ENCODE measurements at regions not wholly inside any gene's neighbourhood (a gene's known extent, or its start where the extent isn't known, plus 50 kb on each side); places are given as distances from the start of the nearest gene placed in this dataset.

DNA sequence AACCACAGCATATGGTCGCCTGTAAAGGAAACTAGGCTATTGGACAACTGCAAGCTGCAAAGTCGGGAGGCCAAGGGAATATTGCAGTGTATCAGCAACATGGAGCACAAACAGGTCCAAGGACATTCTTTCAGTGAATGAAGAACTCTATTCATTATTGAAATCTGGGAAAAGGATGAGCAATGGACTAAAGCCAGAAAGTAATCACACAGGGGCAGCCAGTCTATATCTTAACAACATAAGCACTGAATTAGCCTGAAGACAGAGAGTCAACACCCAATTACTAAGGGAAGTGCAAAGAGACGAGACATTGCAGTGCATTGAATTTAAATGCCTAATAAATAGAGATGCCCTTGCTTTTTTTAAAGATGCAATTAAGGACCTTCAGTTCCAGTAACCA is 615.5 kb upstream of the SETBP1 start:
- H3K9me3 ChIP-seq (ENCODE audit: control insufficient read depth, insufficient read depth, low read depth, low read length), result no peaks in the 10 kb centered on the region; the same call in 1 of the 2 replicates
- ChIA-PET POLR2A (no interaction called here), CTCF (no interaction called here)
- H3K4me1 ChIP-seq (ENCODE audit: control insufficient read depth, insufficient read depth, low read length), result no peaks in the 10 kb centered on the region
- TF ChIP-seq ZNF423 (tag by site-specific recombination; IDR thresholded peaks at IDR 0.05) (no peak), REPIN1 (tag by site-specific recombination; IDR thresholded peaks at IDR 0.05; ENCODE audit: low read depth) (no peak), HOXC10 (CRISPR knock-in tag; IDR thresholded peaks at IDR 0.05) (no peak), ZNF48 (tag by site-specific recombination; IDR thresholded peaks at IDR 0.05) (no peak), ZNF133 (tag by site-specific recombination; IDR thresholded peaks at IDR 0.05) (no peak), ZNF521 (tag by site-specific recombination; IDR thresholded peaks at IDR 0.05) (no peak)
- TF ChIP-seq, protein P1, sequence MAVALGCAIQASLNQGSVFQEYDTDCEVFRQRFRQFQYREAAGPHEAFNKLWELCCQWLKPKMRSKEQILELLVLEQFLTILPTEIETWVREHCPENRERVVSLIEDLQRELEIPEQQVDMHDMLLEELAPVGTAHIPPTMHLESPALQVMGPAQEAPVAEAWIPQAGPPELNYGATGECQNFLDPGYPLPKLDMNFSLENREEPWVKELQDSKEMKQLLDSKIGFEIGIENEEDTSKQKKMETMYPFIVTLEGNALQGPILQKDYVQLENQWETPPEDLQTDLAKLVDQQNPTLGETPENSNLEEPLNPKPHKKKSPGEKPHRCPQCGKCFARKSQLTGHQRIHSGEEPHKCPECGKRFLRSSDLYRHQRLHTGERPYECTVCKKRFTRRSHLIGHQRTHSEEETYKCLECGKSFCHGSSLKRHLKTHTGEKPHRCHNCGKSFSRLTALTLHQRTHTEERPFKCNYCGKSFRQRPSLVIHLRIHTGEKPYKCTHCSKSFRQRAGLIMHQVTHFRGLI (tag by site-specific recombination; IDR thresholded peaks at IDR 0.05), result no peak
- TF ChIP-seq, protein P2, sequence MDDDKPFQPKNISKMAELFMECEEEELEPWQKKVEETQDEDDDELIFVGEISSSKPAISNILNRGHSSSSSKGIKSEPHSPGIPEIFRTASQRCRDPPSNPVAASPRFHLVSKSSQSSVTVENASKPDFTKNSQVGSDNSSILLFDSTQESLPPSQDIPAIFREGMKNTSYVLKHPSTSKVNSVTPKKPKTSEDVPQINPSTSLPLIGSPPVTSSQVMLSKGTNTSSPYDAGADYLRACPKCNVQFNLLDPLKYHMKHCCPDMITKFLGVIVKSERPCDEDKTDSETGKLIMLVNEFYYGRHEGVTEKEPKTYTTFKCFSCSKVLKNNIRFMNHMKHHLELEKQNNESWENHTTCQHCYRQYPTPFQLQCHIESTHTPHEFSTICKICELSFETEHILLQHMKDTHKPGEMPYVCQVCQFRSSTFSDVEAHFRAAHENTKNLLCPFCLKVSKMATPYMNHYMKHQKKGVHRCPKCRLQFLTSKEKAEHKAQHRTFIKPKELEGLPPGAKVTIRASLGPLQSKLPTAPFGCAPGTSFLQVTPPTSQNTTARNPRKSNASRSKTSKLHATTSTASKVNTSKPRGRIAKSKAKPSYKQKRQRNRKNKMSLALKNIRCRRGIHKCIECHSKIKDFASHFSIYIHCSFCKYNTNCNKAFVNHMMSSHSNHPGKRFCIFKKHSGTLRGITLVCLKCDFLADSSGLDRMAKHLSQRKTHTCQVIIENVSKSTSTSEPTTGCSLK (tag by site-specific recombination; IDR thresholded peaks at IDR 0.05), result no peak
- H3K4me3 ChIP-seq (ENCODE audit: low read depth, low read length), result no peak overlapping the region
- H3K36me3 ChIP-seq (ENCODE audit: control insufficient read depth in 2 of 2, insufficient read depth in 1 of 2, low read length in 2 of 2), result no peaks in the 10 kb centered on the region
- H3K27ac ChIP-seq (ENCODE audit: extremely low read depth, low read depth, low read length), result no peak overlapping the region

DNA sequence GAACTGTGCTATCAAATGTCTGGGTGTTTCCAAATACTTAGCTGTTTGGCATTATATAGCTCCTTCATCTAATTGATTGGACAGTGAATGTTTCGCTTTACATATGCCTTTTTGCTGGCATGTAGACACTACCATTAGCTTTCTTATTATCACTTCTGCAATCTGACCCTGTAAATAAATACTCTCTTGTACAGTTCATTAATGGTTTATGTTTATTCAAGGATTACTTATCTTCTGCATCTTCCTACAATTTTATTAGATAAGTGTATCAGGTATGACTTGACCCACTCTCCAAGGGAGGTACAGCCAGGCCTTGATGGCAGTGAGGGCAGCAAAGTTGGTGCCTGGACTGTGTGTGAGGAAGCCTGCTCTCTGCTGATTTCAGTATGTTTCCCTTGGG is 614.1 kb upstream of the SETBP1 start:
- CTCF ChIA-PET, result interaction anchor here (0.6 kb wide), 2 partner anchors 16 to 269 kb away, joined by 3 to 4 read pairs; no protein-coding TSS in a partner anchor
- no peak overlapping the region for H3K4me3 ChIP-seq (ENCODE audit: low read depth, low read length)
- TF ChIP-seq WT1 (tag by site-specific recombination; IDR thresholded peaks at IDR 0.05), result no peak
- TF ChIP-seq HIC1 (tag by site-specific recombination; IDR thresholded peaks at IDR 0.05), result no peak
- no peak for TF ChIP-seq ZNF48 (tag by site-specific recombination; IDR thresholded peaks at IDR 0.05)
- TF ChIP-seq BCL11B (tag by site-specific recombination; IDR thresholded peaks at IDR 0.05; ENCODE audit: low read depth), result no peak
- TF ChIP-seq ZNF830 (tag by site-specific recombination; IDR thresholded peaks at IDR 0.05; ENCODE audit: low read depth), result no peak
- H3K9me3 ChIP-seq (ENCODE audit: control insufficient read depth, insufficient read depth, low read depth, low read length), result no peaks in the 10 kb centered on the region; the same call in 1 of the 2 replicates
- no peaks in the 10 kb centered on the region for H3K36me3 ChIP-seq (ENCODE audit: control insufficient read depth in 2 of 2, insufficient read depth in 1 of 2, low read length in 2 of 2)
- POLR2A ChIA-PET, result no interaction called here
- no peak overlapping the region for H3K27ac ChIP-seq (ENCODE audit: extremely low read depth, low read depth, low read length)
- no peaks in the 10 kb centered on the region for H3K4me1 ChIP-seq (ENCODE audit: control insufficient read depth, insufficient read depth, low read length)

DNA sequence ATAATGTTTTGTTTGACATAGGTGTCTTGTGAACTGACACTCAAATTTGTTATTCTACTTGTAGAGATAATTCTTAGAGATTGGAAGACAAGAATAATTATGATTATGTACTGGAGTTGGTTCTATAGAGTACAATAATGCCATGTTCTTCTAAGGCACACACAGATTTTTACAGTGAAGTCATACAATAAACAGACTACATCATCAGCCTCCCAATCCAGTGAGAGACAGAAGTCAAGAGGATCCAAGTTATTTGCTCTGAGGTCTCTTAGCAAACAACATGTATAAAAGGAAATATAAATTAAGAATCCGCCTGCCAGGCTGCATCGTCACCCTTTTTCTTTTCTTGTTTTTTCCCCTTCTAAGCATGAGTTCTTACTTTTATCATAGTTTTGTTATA is 613.5 kb upstream of the SETBP1 start:
- TF ChIP-seq ZNF501 (tag by site-specific recombination; IDR thresholded peaks at IDR 0.05) (no peak), ZNF174 (tag by site-specific recombination; IDR thresholded peaks at IDR 0.05) (no peak), MZF1 (tag by site-specific recombination; IDR thresholded peaks at IDR 0.05; ENCODE audit: borderline replicate concordance) (no peak), FEZF1 (tag by site-specific recombination; IDR thresholded peaks at IDR 0.05) (no peak)
- TF ChIP-seq, protein P3, sequence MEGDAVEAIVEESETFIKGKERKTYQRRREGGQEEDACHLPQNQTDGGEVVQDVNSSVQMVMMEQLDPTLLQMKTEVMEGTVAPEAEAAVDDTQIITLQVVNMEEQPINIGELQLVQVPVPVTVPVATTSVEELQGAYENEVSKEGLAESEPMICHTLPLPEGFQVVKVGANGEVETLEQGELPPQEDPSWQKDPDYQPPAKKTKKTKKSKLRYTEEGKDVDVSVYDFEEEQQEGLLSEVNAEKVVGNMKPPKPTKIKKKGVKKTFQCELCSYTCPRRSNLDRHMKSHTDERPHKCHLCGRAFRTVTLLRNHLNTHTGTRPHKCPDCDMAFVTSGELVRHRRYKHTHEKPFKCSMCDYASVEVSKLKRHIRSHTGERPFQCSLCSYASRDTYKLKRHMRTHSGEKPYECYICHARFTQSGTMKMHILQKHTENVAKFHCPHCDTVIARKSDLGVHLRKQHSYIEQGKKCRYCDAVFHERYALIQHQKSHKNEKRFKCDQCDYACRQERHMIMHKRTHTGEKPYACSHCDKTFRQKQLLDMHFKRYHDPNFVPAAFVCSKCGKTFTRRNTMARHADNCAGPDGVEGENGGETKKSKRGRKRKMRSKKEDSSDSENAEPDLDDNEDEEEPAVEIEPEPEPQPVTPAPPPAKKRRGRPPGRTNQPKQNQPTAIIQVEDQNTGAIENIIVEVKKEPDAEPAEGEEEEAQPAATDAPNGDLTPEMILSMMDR (tag by site-specific recombination; IDR thresholded peaks at IDR 0.05), result no peak
- Histone ChIP-seq H3K4me3 (ENCODE audit: low read depth, low read length) (no peak overlapping the region), H3K9me3 (ENCODE audit: control insufficient read depth, insufficient read depth, low read depth, low read length) (no peaks in the 10 kb centered on the region; the same call in 1 of the 2 replicates), H3K4me1 (ENCODE audit: control insufficient read depth, insufficient read depth, low read length) (no peaks in the 10 kb centered on the region), H3K27ac (ENCODE audit: extremely low read depth, low read depth, low read length) (no peak overlapping the region), H3K36me3 (ENCODE audit: control insufficient read depth in 2 of 2, insufficient read depth in 1 of 2, low read length in 2 of 2) (no peaks in the 10 kb centered on the region)
- ChIA-PET POLR2A (no interaction called here), CTCF (interaction anchor here (0.6 kb wide), 1 partner anchor 852 kb away, joined by 6 read pairs; no protein-coding TSS in a partner anchor)

Measured in HEK293 (cell line).